HepG2 (cell line): ENCODE measurements at regions not wholly inside any gene's neighbourhood (a gene's known extent, or its start where the extent isn't known, plus 50 kb on each side); places are given as distances from the start of the nearest gene placed in this dataset.

Source experiments
- ARHGAP35 ChIP-seq: sonication (generic); formaldehyde crosslinking; IDR thresholded peaks from 2 replicates; pipeline ENCODE4 v1.9.0; 2022; ENCODE audit warnings: mild to moderate bottlenecking, inconsistent platforms, moderate library complexity, missing genetic modification reagents, borderline replicate concordance
- BRCA1 ChIP-seq: sonication (generic); formaldehyde crosslinking; IDR thresholded peaks from 2 replicates; pipeline ENCODE4 v1.4.0; 2020; ENCODE audit warnings: missing genetic modification reagents
- CEBPB ChIP-seq: IDR thresholded peaks from 2 replicates; pipeline ENCODE4 v1.6.1; 2011; ENCODE audit warnings: low read depth, low read length, improper control_type of control experiment, borderline replicate concordance
- NFIC ChIP-seq: IDR thresholded peaks from 2 replicates; pipeline ENCODE4 v1.6.1; 2012; ENCODE audit warnings: mild to moderate bottlenecking, low read length, inconsistent platforms
- NONO ChIP-seq, 2 experiments: fragments of 450-650 bp in 1 of 2; sonication (generic) in 1 of 2; formaldehyde crosslinking in 1 of 2; IDR thresholded peaks in 1 of 2; conservative IDR thresholded peaks in 1 of 2; 2 replicates each; pipeline versions ENCODE4 v1.6.1 to v1.8.0; 2017 to 2022; ENCODE audit warnings: mild to moderate bottlenecking in 1 of 2, missing genetic modification reagents in 1 of 2, moderate library complexity in 1 of 2
- POLR2A ChIP-seq, 2 experiments: IDR thresholded peaks; 2 replicates each; pipeline ENCODE4 v1.6.1; 2011; ENCODE audit warnings: low read depth in 2 of 2, low read length in 2 of 2, mild to moderate bottlenecking in 1 of 2, moderate library complexity in 1 of 2; ENCODE audit not compliant: insufficient read depth in 1 of 2
- RFX5 ChIP-seq: IDR thresholded peaks from 2 replicates; pipeline ENCODE4 v1.6.1; 2011; ENCODE audit warnings: low read depth, low read length, improper control_type of control experiment
- ZKSCAN1 ChIP-seq: fragments of 150-350 bp; IDR thresholded peaks from 2 replicates; pipeline ENCODE4 v1.6.1; 2014; ENCODE audit warnings: low read length
- TF ChIP-seq, protein P1 (sequence below): sonication (generic); formaldehyde crosslinking; IDR thresholded peaks from 2 replicates; pipeline ENCODE4 v1.5.0; 2020; ENCODE audit warnings: mild to moderate bottlenecking, missing genetic modification reagents, moderate library complexity
- TF ChIP-seq, protein P2 (sequence below): sonication (generic); formaldehyde crosslinking; IDR thresholded peaks from 2 replicates; pipeline ENCODE4 v1.4.0; 2020; ENCODE audit warnings: mild to moderate bottlenecking, missing genetic modification reagents

DNA sequence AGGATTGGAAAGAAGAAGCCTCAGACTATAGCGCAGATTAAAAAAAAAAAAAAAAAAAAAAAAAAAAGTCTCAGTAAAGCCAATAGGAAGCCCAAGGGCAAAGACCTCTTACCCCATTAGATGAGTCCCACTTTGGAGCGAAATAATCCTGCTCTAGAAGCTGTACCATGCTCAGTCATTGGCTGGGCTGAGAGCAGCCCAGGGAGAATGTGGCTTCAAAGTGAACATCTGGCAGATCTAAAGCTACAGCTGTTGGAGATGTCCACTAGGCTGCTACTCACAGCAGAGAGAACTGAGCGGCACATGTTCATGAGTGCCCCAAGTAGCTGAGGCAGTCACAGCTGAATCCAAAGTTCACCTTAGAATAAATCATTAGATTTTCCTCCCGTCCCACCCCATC, 560.9 kb downstream of the MED13L start:
- TF ChIP-seq, protein P1, sequence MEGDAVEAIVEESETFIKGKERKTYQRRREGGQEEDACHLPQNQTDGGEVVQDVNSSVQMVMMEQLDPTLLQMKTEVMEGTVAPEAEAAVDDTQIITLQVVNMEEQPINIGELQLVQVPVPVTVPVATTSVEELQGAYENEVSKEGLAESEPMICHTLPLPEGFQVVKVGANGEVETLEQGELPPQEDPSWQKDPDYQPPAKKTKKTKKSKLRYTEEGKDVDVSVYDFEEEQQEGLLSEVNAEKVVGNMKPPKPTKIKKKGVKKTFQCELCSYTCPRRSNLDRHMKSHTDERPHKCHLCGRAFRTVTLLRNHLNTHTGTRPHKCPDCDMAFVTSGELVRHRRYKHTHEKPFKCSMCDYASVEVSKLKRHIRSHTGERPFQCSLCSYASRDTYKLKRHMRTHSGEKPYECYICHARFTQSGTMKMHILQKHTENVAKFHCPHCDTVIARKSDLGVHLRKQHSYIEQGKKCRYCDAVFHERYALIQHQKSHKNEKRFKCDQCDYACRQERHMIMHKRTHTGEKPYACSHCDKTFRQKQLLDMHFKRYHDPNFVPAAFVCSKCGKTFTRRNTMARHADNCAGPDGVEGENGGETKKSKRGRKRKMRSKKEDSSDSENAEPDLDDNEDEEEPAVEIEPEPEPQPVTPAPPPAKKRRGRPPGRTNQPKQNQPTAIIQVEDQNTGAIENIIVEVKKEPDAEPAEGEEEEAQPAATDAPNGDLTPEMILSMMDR (CRISPR knock-in tag) = no peak
- TF ChIP-seq NONO (IDR thresholded peaks at IDR 0.05) (no peak), NONO (CRISPR knock-in tag; conservative IDR thresholded peaks at IDR 0.05) (no peak), ZKSCAN1 (no peak), POLR2A (IDR thresholded peaks at IDR 0.05; ENCODE audit: insufficient read depth in 1 of 2, low read depth in 2 of 2, low read length in 2 of 2) (no peak), ARHGAP35 (no peak), RFX5 (no peak), NFIC (no peak), BRCA1 (no peak), CEBPB (no peak)
- TF ChIP-seq, protein P2, sequence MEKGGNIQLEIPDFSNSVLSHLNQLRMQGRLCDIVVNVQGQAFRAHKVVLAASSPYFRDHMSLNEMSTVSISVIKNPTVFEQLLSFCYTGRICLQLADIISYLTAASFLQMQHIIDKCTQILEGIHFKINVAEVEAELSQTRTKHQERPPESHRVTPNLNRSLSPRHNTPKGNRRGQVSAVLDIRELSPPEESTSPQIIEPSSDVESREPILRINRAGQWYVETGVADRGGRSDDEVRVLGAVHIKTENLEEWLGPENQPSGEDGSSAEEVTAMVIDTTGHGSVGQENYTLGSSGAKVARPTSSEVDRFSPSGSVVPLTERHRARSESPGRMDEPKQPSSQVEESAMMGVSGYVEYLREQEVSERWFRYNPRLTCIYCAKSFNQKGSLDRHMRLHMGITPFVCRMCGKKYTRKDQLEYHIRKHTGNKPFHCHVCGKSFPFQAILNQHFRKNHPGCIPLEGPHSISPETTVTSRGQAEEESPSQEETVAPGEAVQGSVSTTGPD (CRISPR knock-in tag) = no peak
